ENCODE measurements at regions not wholly inside any gene's neighbourhood (a gene's known extent, or its start where the extent isn't known, plus 50 kb on each side); places are given as distances from the start of the nearest gene placed in this dataset.
"Not testable (repeated sequence)": the region's sequence is repeated elsewhere in the genome, so short reads cannot be mapped to it uniquely, and the experiment has no call there.

DNA sequence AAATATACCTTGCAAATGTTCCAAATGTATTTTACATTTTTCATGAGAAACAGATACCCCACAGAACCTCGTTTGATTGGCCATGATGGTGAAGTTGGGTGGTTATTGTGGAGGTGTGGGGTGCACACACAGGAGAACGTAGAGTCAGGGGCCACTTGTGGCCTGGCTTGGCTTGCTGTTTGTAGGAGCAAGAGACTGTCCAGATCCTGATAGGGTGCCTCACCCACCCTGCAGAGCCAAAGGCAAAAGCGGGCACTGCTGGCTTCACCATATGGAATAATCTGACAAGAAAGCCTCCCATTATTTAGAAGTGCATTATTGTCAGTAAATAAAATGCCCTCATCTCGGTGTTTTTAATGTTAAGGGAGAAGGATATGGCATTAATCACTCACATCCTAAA, 330.2 kb downstream of the TEX29 start:
- DNase-seq, result no peak

- DNase-seq, result no peak
These were observed 332.2 kb downstream of the TEX29 start for GRCh38 chr13:111652676-111653075.

GRCh38 chr13:111654531-111654930, 334.1 kb downstream of the TEX29 start:
- no peak for DNase-seq

- DNase-seq, result no peak
These were observed 336.0 kb downstream of the TEX29 start for GRCh38 chr13:111656439-111656838.

GRCh38 chr13:111657013-111657412, 336.6 kb downstream of the TEX29 start:
- DNase-seq, result no peak

DNA sequence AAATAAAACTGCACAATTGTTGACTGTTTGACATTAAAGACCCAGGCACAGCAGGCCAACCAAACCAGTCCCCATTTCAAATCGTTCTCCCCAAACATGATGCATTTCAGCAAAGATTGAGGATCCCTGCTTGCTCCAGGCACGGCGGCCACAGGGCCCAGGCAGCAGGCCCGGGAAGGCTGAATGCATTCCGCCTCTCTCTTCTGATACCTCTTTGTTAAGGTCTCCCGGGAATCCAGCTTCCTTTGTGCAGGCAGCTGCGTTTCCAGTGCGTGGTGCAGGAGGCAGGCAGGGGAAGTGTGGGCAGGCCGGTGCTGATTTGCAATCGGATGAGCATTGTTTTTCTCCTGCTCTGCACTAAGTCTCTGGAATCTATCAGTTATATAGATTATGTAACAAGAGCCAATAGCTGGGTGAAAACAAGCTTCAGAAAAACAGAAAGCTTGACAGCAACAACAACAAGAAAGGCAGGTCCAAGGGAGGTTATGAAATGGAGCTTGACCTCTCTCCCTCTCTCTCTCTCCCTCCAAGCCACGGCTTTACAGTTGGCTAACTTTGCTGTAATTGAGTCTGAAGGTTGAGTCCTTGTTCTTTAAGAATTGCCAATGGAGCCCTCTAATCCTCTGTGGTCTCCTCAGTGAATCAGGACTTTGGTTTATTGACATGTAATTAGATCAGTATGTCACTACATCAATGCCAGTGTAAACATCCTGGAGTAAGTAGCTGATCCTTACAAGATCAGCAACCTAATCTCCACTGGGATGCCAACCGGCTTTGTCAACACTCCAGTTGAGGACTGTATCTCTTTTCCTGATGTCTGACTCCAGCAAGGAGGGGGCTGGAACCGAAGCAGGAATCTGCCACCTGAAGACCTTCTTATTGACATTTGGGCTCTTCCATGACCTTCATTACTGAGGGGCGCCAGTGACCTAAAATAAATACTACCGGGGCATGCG, 338.0 kb downstream of the TEX29 start:
- DNase-seq, result no peak

DNA sequence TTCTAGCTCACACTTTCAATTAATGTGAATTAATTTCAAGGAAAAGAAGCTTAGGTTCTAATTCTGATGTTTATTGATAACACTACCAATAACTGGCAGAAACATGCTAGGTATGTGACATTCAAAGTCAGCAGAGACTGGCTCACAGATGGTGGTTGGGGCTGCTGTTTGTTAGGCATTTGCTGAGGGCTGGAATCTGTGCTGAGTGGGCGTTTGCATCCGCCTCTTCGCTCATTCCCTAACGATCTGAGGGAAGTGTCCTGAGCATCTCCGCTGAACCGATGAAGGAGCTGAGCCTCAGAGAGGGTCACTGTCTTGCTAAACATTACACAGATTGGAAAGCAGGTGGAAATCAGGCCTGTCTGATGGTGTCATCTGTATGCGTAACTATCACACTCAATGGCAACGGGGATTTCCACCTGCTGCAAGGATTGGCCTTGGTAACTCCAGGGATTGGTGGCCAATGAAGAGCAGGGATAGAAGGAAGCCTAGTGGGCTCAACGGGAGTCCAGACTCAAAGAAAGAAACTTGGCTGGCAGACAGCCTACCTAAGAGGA, 338.9 kb downstream of the TEX29 start:
- no peak for DNase-seq

DNA sequence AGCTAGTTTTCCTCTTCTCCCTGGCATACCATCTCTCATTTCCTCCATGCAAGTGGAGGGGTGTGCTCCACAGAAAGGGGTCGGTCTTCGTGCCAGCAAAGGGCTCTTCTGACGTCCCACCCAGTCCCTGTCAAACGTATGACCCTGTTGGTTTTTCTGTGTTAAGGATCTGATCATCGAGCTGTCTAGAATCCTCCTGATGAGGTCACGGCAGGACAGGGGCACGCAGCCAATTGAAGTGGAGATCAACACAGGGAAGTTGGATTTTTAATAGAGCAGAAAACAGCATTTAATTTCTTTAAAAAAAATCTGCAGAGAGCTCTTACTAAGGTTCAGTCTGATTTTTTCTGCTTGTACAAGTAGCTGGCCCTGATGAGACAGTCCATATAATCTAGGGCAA, 339.4 kb downstream of the TEX29 start:
- DNase-seq, result no peak

DNA sequence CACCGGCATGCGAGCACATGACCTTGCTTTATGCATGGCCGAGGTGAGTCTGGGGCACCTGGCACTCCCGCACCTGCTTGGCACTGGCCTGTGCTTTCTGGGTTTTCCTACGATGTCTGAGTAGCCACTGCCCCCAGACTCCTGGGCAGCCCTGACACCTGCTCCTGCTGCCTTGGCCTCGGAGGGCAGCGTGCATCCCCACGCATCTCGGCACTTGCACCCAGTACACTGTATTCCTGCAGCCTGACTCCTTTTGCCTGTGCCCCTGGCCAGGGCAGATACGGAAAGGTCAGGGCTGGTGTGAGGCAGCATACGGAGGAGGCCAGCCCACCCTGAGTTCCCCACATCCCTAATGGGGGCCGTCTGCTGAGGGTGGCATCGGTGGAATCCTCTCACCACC, 340.6 kb downstream of the TEX29 start:
- DNase-seq, result no peak

DNA sequence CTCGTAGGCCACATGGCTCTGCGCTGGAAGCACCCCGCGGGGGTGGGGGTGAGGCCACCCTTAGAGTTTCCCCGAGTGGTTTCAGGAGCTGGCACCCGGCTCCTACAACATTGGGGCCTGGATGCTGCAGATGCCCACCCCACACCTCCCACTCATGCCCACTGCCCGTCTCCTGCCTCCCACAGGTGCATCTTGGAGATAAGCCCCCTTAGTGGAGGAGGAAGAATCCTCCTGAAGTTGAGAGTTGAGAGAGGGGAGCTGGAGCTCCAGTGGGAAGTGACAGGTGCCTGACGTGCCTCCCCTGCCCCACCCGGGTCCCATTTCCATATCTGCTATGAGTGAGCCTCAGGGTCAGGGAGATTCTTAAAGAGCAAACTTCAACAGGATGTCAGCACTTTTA, 341.3 kb downstream of the TEX29 start:
- no peak for DNase-seq

- no peak for DNase-seq
These were observed 342.0 kb downstream of the TEX29 start for GRCh38 chr13:111662451-111662850.

GRCh38 chr13:111662895-111663294, 342.5 kb downstream of the TEX29 start:
- no peak for DNase-seq

DNA sequence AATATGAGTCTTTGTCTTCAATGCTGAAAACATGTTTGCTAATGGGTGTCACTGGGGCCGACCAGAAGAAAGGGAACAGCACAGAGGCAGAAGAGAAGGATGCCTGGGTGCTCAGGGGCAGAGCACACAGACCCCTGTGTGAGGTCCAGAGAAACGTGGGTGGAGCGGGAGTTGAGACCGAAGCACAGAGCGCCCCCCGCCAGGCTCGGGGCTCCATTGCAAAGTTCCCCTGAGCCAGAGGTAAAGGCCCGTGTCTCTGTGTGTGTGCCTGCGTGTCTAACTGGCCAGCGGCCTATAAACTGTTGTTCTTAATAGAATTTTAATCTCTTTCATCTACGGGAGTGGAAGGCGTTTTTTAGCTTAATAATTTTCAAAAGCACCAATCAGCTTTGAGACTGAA, 343.1 kb downstream of the TEX29 start:
- no peak for DNase-seq

DNA sequence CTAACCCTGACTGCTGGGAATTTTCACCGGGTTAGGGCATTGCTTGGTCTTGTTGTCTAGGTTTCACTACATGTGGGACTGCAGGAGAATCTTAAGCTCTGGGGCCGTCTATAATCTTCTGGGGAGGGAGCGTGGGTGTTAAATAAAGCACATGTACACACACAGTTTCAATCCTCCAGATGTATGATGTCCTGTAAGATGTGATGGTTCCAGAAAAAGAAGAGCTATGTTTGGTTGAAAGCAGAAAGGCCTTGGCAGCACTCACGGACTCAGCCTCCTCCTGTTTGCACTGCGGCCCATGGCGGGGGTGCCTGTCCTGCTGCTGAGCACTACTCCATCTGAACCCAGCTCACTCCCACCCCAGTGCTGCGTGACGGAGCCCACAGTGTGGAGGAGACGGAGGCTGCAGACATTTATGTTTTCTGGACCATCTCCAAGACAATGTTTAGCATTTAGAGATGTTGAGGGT, 343.5 kb downstream of the TEX29 start:
- DNase-seq, result no peak

DNA sequence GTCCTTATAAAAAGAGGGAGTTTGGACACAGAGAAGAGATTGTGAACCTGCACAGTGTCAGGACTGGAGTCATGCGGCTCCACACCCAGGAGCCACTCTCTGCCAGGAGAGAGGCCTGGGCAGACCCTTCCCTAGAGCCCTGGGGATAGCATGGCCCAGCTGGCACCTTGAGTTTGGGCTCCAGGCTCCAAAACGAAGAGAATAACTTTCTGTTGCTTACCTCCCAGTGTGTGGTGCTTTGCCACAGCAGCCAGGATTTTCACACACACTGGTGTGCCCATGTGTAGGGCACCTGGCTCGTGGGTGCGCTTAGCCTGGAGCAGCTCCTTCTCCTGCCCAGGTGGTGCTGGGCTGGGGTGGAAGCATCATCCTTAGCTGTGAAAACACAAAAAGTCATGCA, 344.3 kb downstream of the TEX29 start:
- DNase-seq, result no peak

DNA sequence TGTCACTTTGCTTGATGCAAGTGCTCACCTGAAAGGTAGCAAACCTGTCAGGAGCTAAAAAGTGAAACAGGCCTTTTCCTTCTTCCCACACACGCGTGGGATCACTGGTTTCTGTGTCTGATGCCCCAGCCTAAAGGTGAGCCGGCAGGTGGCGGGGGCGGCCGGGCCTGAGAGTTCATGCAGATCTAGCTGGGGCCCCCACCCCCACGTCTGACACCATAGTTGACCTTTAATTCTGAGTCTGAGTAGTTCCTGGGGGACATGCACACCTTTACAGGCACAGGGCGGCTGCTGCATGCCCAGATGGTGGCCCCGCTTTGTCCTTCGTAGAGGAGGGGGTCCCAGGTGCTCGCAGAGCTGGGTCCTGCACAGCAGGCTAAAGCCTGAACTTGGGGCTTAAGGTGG, 345.3 kb downstream of the TEX29 start:
- no peak for DNase-seq

GRCh38 chr13:111666164-111666776, 345.8 kb downstream of the TEX29 start:
- no peak for DNase-seq

DNA sequence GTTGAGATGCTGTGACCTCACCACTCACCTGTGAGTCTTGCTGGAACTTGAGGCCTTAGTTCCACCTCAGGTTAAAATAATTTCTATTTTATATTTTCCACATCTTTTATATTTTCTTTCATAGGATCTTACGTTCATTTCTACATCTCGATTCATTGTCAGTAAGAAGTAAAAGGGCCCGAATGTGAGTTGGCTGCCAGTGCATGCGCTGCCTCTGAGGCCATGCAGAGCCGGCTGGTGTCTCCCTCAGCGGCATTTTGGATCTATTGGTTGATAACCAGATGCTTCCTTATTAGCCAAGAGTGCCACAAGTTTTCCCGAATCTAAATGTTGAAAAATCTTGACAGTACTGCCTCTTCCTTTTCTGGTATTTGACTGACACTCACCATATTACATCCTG, 347.3 kb downstream of the TEX29 start:
- DNase-seq, result no peak

- no peak for DNase-seq
These were observed 348.0 kb downstream of the TEX29 start for GRCh38 chr13:111668451-111668850.

GRCh38 chr13:111672198-111672597, 351.8 kb downstream of the TEX29 start:
- not testable (repeated sequence) for DNase-seq

GRCh38 chr13:111678120-111678882, 357.9 kb downstream of the TEX29 start:
- not testable (repeated sequence) for DNase-seq

DNA sequence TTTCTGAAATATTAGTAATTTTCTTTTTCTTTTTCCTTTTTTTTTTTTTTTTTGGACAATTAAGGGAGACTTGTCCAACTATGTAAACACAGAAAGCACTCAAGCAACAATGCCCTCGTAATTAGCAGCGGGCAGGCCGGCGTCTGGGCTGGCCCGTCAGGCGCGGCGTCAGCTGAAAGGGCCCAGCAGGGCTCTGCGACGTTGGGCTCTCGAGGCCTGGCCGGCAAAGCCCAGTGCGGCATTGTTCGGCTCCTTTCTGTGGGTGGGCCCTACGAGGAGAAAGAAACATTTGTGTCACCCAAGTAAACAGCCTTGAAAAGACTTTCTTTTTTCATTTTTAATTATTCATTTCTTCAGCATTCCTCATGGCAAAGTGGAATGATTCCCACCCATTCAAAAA, 359.2 kb downstream of the TEX29 start:
- not testable (repeated sequence) for DNase-seq

DNA sequence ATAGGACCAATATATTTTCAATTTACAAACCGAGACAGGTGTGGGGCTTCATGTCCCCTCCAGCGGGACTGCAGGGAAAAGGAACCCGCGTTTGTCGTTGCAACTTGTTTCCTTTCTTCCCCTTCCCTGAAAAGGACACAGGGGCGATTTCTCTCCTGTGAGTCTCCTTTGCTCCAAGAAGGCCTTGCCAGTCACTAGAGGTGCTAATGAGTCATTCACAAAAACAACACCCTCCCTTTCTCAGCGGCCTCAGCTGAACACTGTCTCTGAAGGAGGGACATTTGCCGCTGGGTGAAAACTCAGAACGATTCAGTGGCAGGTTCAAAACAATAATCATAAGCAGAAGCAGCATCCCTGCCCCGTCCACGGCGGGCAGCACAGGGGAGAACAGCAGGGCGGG, 359.7 kb downstream of the TEX29 start:
- not testable (repeated sequence) for DNase-seq

All from HCEC 1CT (cell line).